Mammary epithelial cell (primary cell): ENCODE measurements at regions not wholly inside any gene's neighbourhood (a gene's known extent, or its start where the extent isn't known, plus 50 kb on each side); places are given as distances from the start of the nearest gene placed in this dataset.

Experiments
- CTCF ChIP-seq, 2 donors: IDR thresholded peaks in 1 of 2; conservative IDR thresholded peaks in 1 of 2; 2 replicates each; pipeline ENCODE4 v1.5.1; 2011 to 2012; ENCODE audit warnings: inconsistent platforms in 2 of 2, low read length in 2 of 2, mild to moderate bottlenecking in 2 of 2, control low read depth in 1 of 2, low read depth in 1 of 2; ENCODE audit not compliant: insufficient read depth in 1 of 2; ENCODE audit errors: extremely low read depth in 1 of 2
- EZH2 ChIP-seq: IDR thresholded peaks from 2 replicates; pipeline ENCODE4 v1.6.1; 2012; ENCODE audit warnings: low read length, inconsistent platforms, borderline replicate concordance

- no peak for TF ChIP-seq CTCF (conservative IDR thresholded peaks at IDR 0.05 in 1 of 2, IDR thresholded peaks at IDR 0.05 in 1 of 2; ENCODE audit: extremely low read depth in 1 of 2, insufficient read depth in 1 of 2, low read depth in 1 of 2, low read length in 2 of 2)
- no peak for TF ChIP-seq EZH2
Measured at GRCh38 chr16:63655846-63656245, 1466.0 kb downstream of the CDH11 start.
